ENCODE measurements at regions not wholly inside any gene's neighbourhood (a gene's known extent, or its start where the extent isn't known, plus 50 kb on each side); places are given as distances from the start of the nearest gene placed in this dataset.

- no peak for TF ChIP-seq CTCF (tag by site-specific recombination; IDR thresholded peaks at IDR 0.05)
- TF ChIP-seq ZNF18 (tag by site-specific recombination; IDR thresholded peaks at IDR 0.05): no peak
- no peak for TF ChIP-seq BCL11A (tag by site-specific recombination; IDR thresholded peaks at IDR 0.05; ENCODE audit: low read depth)
- no peak for TF ChIP-seq REST (tag by site-specific recombination; IDR thresholded peaks at IDR 0.05)
- no peak for TF ChIP-seq ZNF366 (tag by site-specific recombination; conservative IDR thresholded peaks at IDR 0.05)
- TF ChIP-seq ZBTB26 (tag by site-specific recombination; optimal IDR thresholded peaks at IDR 0.05): no peak
- no peak for TF ChIP-seq ZBTB21 (tag by site-specific recombination; IDR thresholded peaks at IDR 0.05)
- TF ChIP-seq RBAK (tag by site-specific recombination; IDR thresholded peaks at IDR 0.05): no peak
- TF ChIP-seq YY1 (tag by site-specific recombination; IDR thresholded peaks at IDR 0.05): no peak
- no peak for TF ChIP-seq KLF1 (tag by site-specific recombination; IDR thresholded peaks at IDR 0.05)
- no peak for TF ChIP-seq MZF1 (tag by site-specific recombination; IDR thresholded peaks at IDR 0.05; ENCODE audit: borderline replicate concordance)
- TF ChIP-seq ZFP3 (tag by site-specific recombination; IDR thresholded peaks at IDR 0.05; ENCODE audit: low read depth): no peak
- no peak for TF ChIP-seq PRDM2 (tag by site-specific recombination; IDR thresholded peaks at IDR 0.05; ENCODE audit: borderline replicate concordance)
- no peak for TF ChIP-seq ZBTB11 (tag by site-specific recombination; conservative IDR thresholded peaks at IDR 0.05; ENCODE audit: low read depth)
Observed at GRCh38 chr19:30145467-30145866, 203.4 kb downstream of the URI1 start.
